ENCODE measurements at regions not wholly inside any gene's neighbourhood (a gene's known extent, or its start where the extent isn't known, plus 50 kb on each side); places are given as distances from the start of the nearest gene placed in this dataset.

DNA sequence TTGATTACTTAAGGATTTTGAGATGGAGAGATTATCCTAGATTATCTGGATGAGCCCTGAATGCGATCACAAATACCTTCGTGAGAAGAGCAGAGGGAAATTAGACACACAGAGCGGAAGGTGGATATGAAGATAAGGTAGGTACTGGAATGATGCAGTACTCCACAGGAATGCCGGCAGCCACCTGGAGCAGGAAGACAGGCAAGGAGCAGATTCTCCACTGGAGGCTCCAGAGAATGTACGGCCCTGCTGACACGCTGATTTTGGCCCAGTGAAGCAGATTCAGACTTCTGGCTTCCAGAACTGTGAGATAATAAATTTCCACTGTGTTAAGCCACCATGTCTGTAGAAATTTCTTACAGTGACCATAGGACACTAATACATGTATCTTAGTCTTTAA lies 79.4 kb upstream of the PITX2 start:
- H2BK20ac ChIP-seq (ENCODE audit: low read depth, low read length): no peak overlapping the region
- dilution Hi-C loops (cut with HindIII; ENCODE audit: low sequenced_read_pairs, unreplicated experiment): no loop called here
- H4K20me1 ChIP-seq (ENCODE audit: insufficient read depth, low read length): no peaks in the 10 kb centered on the region
- DNase-seq: no peak
- no peak overlapping the region for H3K56ac ChIP-seq (ENCODE audit: extremely low read depth, insufficient read depth, low read length)
- TF ChIP-seq MAZ (IDR thresholded peaks at IDR 0.05; ENCODE audit: borderline replicate concordance, low read depth, low read length) (no peak), RAD21 (IDR thresholded peaks at IDR 0.05; ENCODE audit: low read length) (no peak), RFX5 (IDR thresholded peaks at IDR 0.05; ENCODE audit: low read depth, low read length) (no peak), POLR2A (IDR thresholded peaks at IDR 0.05; ENCODE audit: low read depth, low read length) (no peak), FOS (IDR thresholded peaks at IDR 0.05; ENCODE audit: low read depth, low read length) (no peak), MXI1 (IDR thresholded peaks at IDR 0.05; ENCODE audit: borderline replicate concordance, low read depth, low read length) (no peak), CEBPB (IDR thresholded peaks at IDR 0.05; ENCODE audit: low read depth, low read length) (no peak), BHLHE40 (IDR thresholded peaks at IDR 0.05; ENCODE audit: low read depth, low read length) (no peak), NFE2L2 (IDR thresholded peaks at IDR 0.05; ENCODE audit: low read depth, low read length) (no peak), RCOR1 (IDR thresholded peaks at IDR 0.05; ENCODE audit: insufficient replicate concordance, low read length) (no peak), CHD1 (IDR thresholded peaks at IDR 0.05; ENCODE audit: low read depth, low read length) (no peak)
- TF ChIP-seq, protein P1, sequence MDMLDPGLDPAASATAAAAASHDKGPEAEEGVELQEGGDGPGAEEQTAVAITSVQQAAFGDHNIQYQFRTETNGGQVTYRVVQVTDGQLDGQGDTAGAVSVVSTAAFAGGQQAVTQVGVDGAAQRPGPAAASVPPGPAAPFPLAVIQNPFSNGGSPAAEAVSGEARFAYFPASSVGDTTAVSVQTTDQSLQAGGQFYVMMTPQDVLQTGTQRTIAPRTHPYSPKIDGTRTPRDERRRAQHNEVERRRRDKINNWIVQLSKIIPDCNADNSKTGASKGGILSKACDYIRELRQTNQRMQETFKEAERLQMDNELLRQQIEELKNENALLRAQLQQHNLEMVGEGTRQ (IDR thresholded peaks at IDR 0.05; ENCODE audit: low read depth, low read length): no peak
- TF ChIP-seq, protein P2, sequence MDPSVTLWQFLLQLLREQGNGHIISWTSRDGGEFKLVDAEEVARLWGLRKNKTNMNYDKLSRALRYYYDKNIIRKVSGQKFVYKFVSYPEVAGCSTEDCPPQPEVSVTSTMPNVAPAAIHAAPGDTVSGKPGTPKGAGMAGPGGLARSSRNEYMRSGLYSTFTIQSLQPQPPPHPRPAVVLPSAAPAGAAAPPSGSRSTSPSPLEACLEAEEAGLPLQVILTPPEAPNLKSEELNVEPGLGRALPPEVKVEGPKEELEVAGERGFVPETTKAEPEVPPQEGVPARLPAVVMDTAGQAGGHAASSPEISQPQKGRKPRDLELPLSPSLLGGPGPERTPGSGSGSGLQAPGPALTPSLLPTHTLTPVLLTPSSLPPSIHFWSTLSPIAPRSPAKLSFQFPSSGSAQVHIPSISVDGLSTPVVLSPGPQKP (IDR thresholded peaks at IDR 0.05; ENCODE audit: borderline replicate concordance, low read depth, low read length): no peak
- CTCF ChIA-PET: no interaction called here
- H4K8ac ChIP-seq (ENCODE audit: low read depth in 2 of 2, low read length in 2 of 2): no peak overlapping the region
- intact Hi-C loops (cut with micrococcal nuclease): no loop called here
- no peak overlapping the region for H3K4me2 ChIP-seq (ENCODE audit: low read depth, low read length)
- H3K79me1 ChIP-seq (ENCODE audit: low read depth in 1 of 2, low read length in 2 of 2): no peaks in the 10 kb centered on the region
- H3K14ac ChIP-seq (replicated peaks; ENCODE audit: low read depth, low read length): no peak overlapping the region
- H4K5ac ChIP-seq (ENCODE audit: low read depth, low read length): no peak overlapping the region
- in situ Hi-C loops (cut with MboI; ENCODE audit: low sequenced_read_pairs): no loop called here
- no peak overlapping the region for H3K4ac ChIP-seq (ENCODE audit: low read depth, low read length)
- H3K9me3 ChIP-seq (ENCODE audit: control insufficient read depth, insufficient read depth, low read length): no peaks in the 10 kb centered on the region; the same call in 1 of the 2 replicates
- H2BK120ac ChIP-seq (ENCODE audit: low read depth, low read length): no peak overlapping the region
- no TSS peak for BruUV-seq (replicated peaks)
- H2AFZ ChIP-seq (replicated peaks; ENCODE audit: low read length, poor library complexity): no peak overlapping the region
- no peak overlapping the region for H3K9ac ChIP-seq (ENCODE audit: low read depth, low read length)
- no peak overlapping the region for H2BK15ac ChIP-seq (ENCODE audit: low read depth, low read length)
- no peak for ATAC-seq (ENCODE audit: low read depth)
- no peak overlapping the region for H3K18ac ChIP-seq (ENCODE audit: low read depth, low read length)
- H3K27me3 ChIP-seq (ENCODE audit: control insufficient read depth, insufficient read depth, low read length): no peaks in the 10 kb centered on the region
- H3K9me1 ChIP-seq (ENCODE audit: insufficient read depth, low read length): no peaks in the 10 kb centered on the region
- 93% methylated on average over 3 of the region's 6 CpGs; no CpG with 5 or more reads in 1 of the 2 experiments for WGBS, 2 experiments (ENCODE audit: extremely low coverage in 2 of 2, insufficient read length in 1 of 2)
- H3K4me3 ChIP-seq (ENCODE audit: insufficient read depth, low read depth, low read length): no peak overlapping the region
- no peak overlapping the region for H2AK9ac ChIP-seq (replicated peaks; ENCODE audit: low read depth, low read length, poor library complexity)
- no peak overlapping the region for H2BK5ac ChIP-seq (ENCODE audit: low read depth, low read length, poor library complexity, severe bottlenecking)
- H3K4me1 ChIP-seq (ENCODE audit: control insufficient read depth, insufficient read depth, low read length): no peaks in the 10 kb centered on the region
- POLR2A ChIA-PET (ENCODE audit: unreplicated experiment): no interaction called here
- H4K91ac ChIP-seq (ENCODE audit: insufficient read depth, low read depth, low read length): no peak overlapping the region
- H3K27ac ChIP-seq (ENCODE audit: insufficient read depth, low read length): no peak overlapping the region
- H2AK5ac ChIP-seq (ENCODE audit: low read depth, low read length): no peak overlapping the region
- no peaks in the 10 kb centered on the region for H3K36me3 ChIP-seq (ENCODE audit: control insufficient read depth, insufficient read depth, low read length)
- no peak overlapping the region for H3K23ac ChIP-seq (ENCODE audit: low read depth, low read length)

All from IMR-90 (cell line).